GM21423 (cell line): ENCODE measurements at regions not wholly inside any gene's neighbourhood (a gene's known extent, or its start where the extent isn't known, plus 50 kb on each side); places are given as distances from the start of the nearest gene placed in this dataset.
"Not testable (repeated sequence)": the region's sequence is repeated elsewhere in the genome, so short reads cannot be mapped to it uniquely, and the experiment has no call there.

Source experiments
- ATAC-seq: cut with Tn5 transposase; IDR thresholded peaks from one replicate; pipeline ENCODE4 v1.9.1; 2021; ENCODE audit warnings: mild to moderate bottlenecking, moderate library complexity; ENCODE audit not compliant: unreplicated experiment

GRCh38 chr3:145307272-145307671 is 853.7 kb downstream of the PLOD2 start:
- ATAC-seq = no peak

- no peak for ATAC-seq
Observed at GRCh38 chr3:145313751-145314150, 847.2 kb downstream of the PLOD2 start.

- not testable (repeated sequence) for ATAC-seq
Observed at GRCh38 chr3:145316253-145316652, 844.7 kb downstream of the PLOD2 start.

GRCh38 chr3:145326666-145327065 is 834.3 kb downstream of the PLOD2 start:
- ATAC-seq = no peak

GRCh38 chr3:145333427-145333826 is 827.6 kb downstream of the PLOD2 start:
- not testable (repeated sequence) for ATAC-seq

GRCh38 chr3:145333931-145334330 is 827.1 kb downstream of the PLOD2 start:
- ATAC-seq = no peak

- no peak for ATAC-seq
Observed at GRCh38 chr3:145355206-145355605, 805.8 kb downstream of the PLOD2 start.

GRCh38 chr3:145357453-145357852 is 803.5 kb downstream of the PLOD2 start:
- no peak for ATAC-seq

- ATAC-seq = no peak
Observed at GRCh38 chr3:145359040-145359439, 801.9 kb downstream of the PLOD2 start.

- no peak for ATAC-seq
Observed at GRCh38 chr3:145368748-145369147, 792.2 kb downstream of the PLOD2 start.

- ATAC-seq = no peak
Observed at GRCh38 chr3:145370870-145371269, 790.1 kb downstream of the PLOD2 start.

GRCh38 chr3:145377301-145377700 is 783.7 kb downstream of the PLOD2 start:
- ATAC-seq = no peak

- ATAC-seq = no peak
Observed at GRCh38 chr3:145383416-145383815, 777.6 kb downstream of the PLOD2 start.

- no peak for ATAC-seq
Observed at GRCh38 chr3:145384307-145384706, 776.7 kb downstream of the PLOD2 start.

GRCh38 chr3:145387211-145387610 is 773.8 kb downstream of the PLOD2 start:
- ATAC-seq = no peak

- ATAC-seq = no peak
Observed at GRCh38 chr3:145395421-145395820, 765.6 kb downstream of the PLOD2 start.

GRCh38 chr3:145411605-145412004 is 749.4 kb downstream of the PLOD2 start:
- no peak for ATAC-seq

- no peak for ATAC-seq
Observed at GRCh38 chr3:145417678-145418077, 743.3 kb downstream of the PLOD2 start.

GRCh38 chr3:145422556-145422955 is 738.4 kb downstream of the PLOD2 start:
- ATAC-seq = no peak

- no peak for ATAC-seq
Observed at GRCh38 chr3:145427355-145427754, 733.6 kb downstream of the PLOD2 start.

GRCh38 chr3:145429546-145429945 is 731.4 kb downstream of the PLOD2 start:
- ATAC-seq = no peak

GRCh38 chr3:145448436-145448835 is 712.5 kb downstream of the PLOD2 start:
- no peak for ATAC-seq

GRCh38 chr3:145450018-145450682 is 710.8 kb downstream of the PLOD2 start:
- ATAC-seq = no peak
